ENCODE measurements at regions not wholly inside any gene's neighbourhood (a gene's known extent, or its start where the extent isn't known, plus 50 kb on each side); places are given as distances from the start of the nearest gene placed in this dataset.

DNA sequence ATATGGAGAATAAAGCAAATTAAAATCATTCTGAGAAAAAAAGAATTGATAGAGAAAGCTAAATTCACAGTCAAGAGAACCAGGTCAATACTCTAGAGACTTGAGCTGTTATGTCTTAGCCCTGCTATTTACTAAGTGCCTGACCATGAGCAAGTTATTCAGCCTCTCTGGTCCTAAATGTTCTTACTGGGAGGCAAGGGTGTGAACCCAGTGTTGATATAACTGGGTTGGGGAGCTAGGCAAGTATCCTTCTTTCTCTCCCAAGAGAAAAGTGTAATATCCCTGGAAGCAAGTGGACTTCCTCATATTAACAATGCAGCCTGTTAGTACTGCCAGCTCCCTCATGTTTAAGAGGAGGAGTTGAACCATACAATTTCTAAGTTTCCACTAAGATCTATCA is 488.9 kb upstream of the RASGRP1 start:
- no peak overlapping the region for H3K27ac ChIP-seq
- no peak for ATAC-seq
- no peak for DNase-seq
- no peak for TF ChIP-seq POLR2A (IDR thresholded peaks at IDR 0.05)
- TF ChIP-seq, protein P1, sequence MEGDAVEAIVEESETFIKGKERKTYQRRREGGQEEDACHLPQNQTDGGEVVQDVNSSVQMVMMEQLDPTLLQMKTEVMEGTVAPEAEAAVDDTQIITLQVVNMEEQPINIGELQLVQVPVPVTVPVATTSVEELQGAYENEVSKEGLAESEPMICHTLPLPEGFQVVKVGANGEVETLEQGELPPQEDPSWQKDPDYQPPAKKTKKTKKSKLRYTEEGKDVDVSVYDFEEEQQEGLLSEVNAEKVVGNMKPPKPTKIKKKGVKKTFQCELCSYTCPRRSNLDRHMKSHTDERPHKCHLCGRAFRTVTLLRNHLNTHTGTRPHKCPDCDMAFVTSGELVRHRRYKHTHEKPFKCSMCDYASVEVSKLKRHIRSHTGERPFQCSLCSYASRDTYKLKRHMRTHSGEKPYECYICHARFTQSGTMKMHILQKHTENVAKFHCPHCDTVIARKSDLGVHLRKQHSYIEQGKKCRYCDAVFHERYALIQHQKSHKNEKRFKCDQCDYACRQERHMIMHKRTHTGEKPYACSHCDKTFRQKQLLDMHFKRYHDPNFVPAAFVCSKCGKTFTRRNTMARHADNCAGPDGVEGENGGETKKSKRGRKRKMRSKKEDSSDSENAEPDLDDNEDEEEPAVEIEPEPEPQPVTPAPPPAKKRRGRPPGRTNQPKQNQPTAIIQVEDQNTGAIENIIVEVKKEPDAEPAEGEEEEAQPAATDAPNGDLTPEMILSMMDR (IDR thresholded peaks at IDR 0.05 in 4 of 5, conservative IDR thresholded peaks at IDR 0.05 in 1 of 5): no peak
- no peaks in the 10 kb centered on the region for H3K27me3 ChIP-seq
- no peak overlapping the region for H3K4me3 ChIP-seq
- in situ Hi-C loops (cut with MboI; ENCODE audit: low sequenced_read_pairs in 4 of 4) (no loop called here), intact Hi-C loops (cut with DNase I; ENCODE audit: low total_unique reads) (no loop called here)
- no peaks in the 10 kb centered on the region for H3K36me3 ChIP-seq
- peaks cover 0 to 3% (median 0%) of the 10 kb centered on the region in 3 donors for H3K9me3 ChIP-seq
- H3K4me1 ChIP-seq: no peaks in the 10 kb centered on the region

DNA sequence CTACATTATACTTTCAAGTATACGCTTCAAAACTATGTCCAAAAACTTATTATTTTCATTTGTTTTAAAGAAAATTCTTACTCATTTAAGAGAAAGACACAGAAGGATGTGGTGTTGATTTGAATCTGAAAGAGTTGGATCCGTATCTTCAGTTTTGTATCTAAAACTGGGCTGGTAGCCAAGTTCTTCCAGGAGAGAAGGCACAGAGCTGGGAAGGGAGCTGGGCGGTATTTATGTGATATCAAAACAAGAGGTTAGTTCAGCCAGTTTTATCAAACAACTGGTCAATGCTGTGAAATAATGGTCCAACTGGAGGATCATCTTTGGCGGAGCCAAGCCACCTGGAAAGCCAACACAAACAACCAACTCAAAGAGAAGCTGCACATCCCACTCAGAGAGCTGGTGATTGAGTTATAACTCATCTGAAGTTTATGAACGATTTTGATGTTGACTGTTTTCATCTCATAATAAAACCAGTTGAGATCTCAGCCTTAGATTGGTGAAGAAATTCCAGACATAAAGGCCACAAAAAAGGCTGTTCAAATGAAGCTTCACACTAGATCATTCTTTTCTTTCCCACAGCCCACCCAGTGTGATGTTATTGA is 489.6 kb upstream of the RASGRP1 start:
- in situ Hi-C loops (cut with MboI; ENCODE audit: low sequenced_read_pairs in 4 of 4) (no loop called here), intact Hi-C loops (cut with DNase I; ENCODE audit: low total_unique reads) (no loop called here)
- Histone ChIP-seq H3K4me1 (no peaks in the 10 kb centered on the region), H3K27me3 (no peaks in the 10 kb centered on the region), H3K4me3 (no peak overlapping the region), H3K9me3 (peaks cover 0 to under 1% (median 0%) of the 10 kb centered on the region in 3 donors), H3K27ac (no peak overlapping the region), H3K36me3 (no peaks in the 10 kb centered on the region)
- DNase-seq: no peak
- no peak for ATAC-seq
- no peak for TF ChIP-seq POLR2A (IDR thresholded peaks at IDR 0.05)
- TF ChIP-seq, protein P1 (IDR thresholded peaks at IDR 0.05 in 4 of 5, conservative IDR thresholded peaks at IDR 0.05 in 1 of 5): no peak

DNA sequence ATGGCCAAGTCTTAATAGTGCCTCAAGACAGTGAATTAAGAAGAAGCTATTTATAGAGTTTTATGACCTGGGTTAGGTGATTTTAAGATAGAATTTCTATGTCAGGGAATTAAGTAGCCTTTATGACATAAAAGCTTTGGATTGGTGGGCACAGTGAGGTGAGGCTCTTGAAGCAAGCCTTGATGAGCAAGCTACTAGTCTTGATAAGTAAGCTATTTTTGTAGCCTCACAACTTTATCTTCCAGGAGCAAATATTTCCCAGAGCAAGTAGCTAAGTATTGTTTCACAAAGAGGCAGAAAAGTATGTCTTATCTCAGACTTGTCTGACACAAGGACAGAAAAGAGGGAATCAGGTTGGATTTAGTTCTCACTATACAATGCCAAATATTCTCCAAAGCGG is 491.7 kb upstream of the RASGRP1 start:
- no peaks in the 10 kb centered on the region for H3K27me3 ChIP-seq
- ATAC-seq: no peak

DNA sequence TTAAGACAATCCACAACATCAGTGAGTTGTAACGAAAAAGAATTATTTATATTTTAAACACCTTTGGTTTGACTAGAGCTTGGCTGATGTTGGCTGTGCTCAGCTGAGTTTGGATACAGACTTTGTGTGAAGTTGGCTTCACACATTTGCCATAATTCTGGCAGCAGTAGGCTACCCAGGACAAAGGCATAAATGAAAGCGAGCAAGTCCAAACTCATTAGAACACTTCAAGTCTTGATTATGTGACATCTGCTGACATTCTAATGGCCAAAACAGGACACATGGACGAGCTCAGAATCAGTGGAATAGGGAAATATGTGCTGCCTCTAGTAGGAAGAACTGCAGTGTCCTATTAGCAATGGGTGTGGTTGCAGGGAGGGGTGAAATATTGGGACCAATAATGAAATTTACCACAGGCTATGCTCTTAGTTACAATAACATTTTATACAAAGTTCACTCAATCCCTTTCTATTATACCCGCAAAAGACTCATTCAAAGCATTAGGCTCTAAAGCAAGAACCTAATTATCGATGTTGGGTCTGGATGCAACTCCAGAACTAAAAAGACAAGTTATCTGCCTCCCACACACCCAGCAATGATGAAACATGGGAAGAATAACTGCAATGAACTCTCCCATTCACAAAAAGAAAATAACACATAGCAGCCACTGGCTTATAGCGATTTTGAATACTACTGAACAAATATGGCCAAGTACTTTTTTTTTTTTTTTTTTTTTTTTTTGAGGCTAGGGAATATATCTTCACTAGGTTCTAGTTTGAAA is 493.9 kb upstream of the RASGRP1 start:
- Histone ChIP-seq H3K27ac (no peak overlapping the region), H3K4me3 (no peak overlapping the region), H3K36me3 (no peaks in the 10 kb centered on the region), H3K4me1 (no peaks in the 10 kb centered on the region), H3K27me3 (no peaks in the 10 kb centered on the region), H3K9me3 (no peaks in the 10 kb centered on the region)
- in situ Hi-C loops (cut with MboI; ENCODE audit: low sequenced_read_pairs in 4 of 4) (no loop called here), intact Hi-C loops (cut with DNase I; ENCODE audit: low total_unique reads) (no loop called here)
- TF ChIP-seq POLR2A (IDR thresholded peaks at IDR 0.05): no peak
- TF ChIP-seq, protein P1 (IDR thresholded peaks at IDR 0.05 in 4 of 5, conservative IDR thresholded peaks at IDR 0.05 in 1 of 5): no peak
- ATAC-seq: no peak
- DNase-seq: no peak

More for the DNA sequence above, 491.7 kb upstream of the RASGRP1 start:
- Histone ChIP-seq H3K4me3 (no peak overlapping the region), H3K27ac (no peak overlapping the region), H3K9me3 (no peaks in the 10 kb centered on the region), H3K36me3 (no peaks in the 10 kb centered on the region), H3K4me1 (no peaks in the 10 kb centered on the region)
- intact Hi-C loops (cut with DNase I; ENCODE audit: low total_unique reads): no loop called here
- no peak for DNase-seq
- in situ Hi-C loops (cut with MboI; ENCODE audit: low sequenced_read_pairs in 4 of 4): no loop called here
- TF ChIP-seq POLR2A (IDR thresholded peaks at IDR 0.05): no peak
- TF ChIP-seq, protein P1 (IDR thresholded peaks at IDR 0.05 in 4 of 5, conservative IDR thresholded peaks at IDR 0.05 in 1 of 5): no peak
